ENCODE measurements at regions not wholly inside any gene's neighbourhood (a gene's known extent, or its start where the extent isn't known, plus 50 kb on each side); places are given as distances from the start of the nearest gene placed in this dataset.
A peak's percentile ranks its signal among the peaks of the same experiment; 100 is the strongest.
"Not testable (repeated sequence)": the region's sequence is repeated elsewhere in the genome, so short reads cannot be mapped to it uniquely, and the experiment has no call there.

- no peak for DNase-seq
These were observed 119.7 kb downstream of the DTL start for GRCh38 chr1:212155219-212155618.

GRCh38 chr1:212157252-212157651, 121.7 kb downstream of the DTL start:
- DNase-seq, result no peak

- no peak for DNase-seq
These were observed 123.6 kb downstream of the DTL start for GRCh38 chr1:212158912-212159796.

GRCh38 chr1:212161231-212161781, 123.9 kb upstream of the PPP2R5A start:
- peak in 1 of 3 donors; percentile 51 for DNase-seq

- peak in 2 of 3 donors; percentile 27 to 30 for DNase-seq
These were observed 122.6 kb upstream of the PPP2R5A start for GRCh38 chr1:212162635-212163034.

GRCh38 chr1:212164095-212164872, 120.9 kb upstream of the PPP2R5A start:
- DNase-seq, result no peak

- no peak for DNase-seq
These were observed 119.0 kb upstream of the PPP2R5A start for GRCh38 chr1:212166244-212166643.

- DNase-seq, result peak in 1 of 3 donors; percentile 23
These were observed 118.6 kb upstream of the PPP2R5A start for GRCh38 chr1:212166644-212167043.

GRCh38 chr1:212167098-212167497, 118.1 kb upstream of the PPP2R5A start:
- DNase-seq, result peak in 2 of 3 donors; percentile 34 to 40

- DNase-seq, result no peak
These were observed 111.6 kb upstream of the PPP2R5A start for GRCh38 chr1:212173567-212173966.

GRCh38 chr1:212174295-212174694, 110.9 kb upstream of the PPP2R5A start:
- DNase-seq, result not testable (repeated sequence)

GRCh38 chr1:212177542-212177941, 107.7 kb upstream of the PPP2R5A start:
- DNase-seq, result no peak

- DNase-seq, result peak in 1 of 3 donors; percentile 52
These were observed 106.4 kb upstream of the PPP2R5A start for GRCh38 chr1:212178851-212179250.

GRCh38 chr1:212179394-212180076, 105.7 kb upstream of the PPP2R5A start:
- DNase-seq, result peak in 1 of 3 donors; percentile 88

- DNase-seq, result no peak
These were observed 104.0 kb upstream of the PPP2R5A start for GRCh38 chr1:212181015-212181882.

- no peak for DNase-seq
These were observed 103.0 kb upstream of the PPP2R5A start for GRCh38 chr1:212182171-212182570.

GRCh38 chr1:212182579-212182978, 102.6 kb upstream of the PPP2R5A start:
- no peak for DNase-seq

GRCh38 chr1:212186427-212187207, 98.6 kb upstream of the PPP2R5A start:
- DNase-seq, result no peak

GRCh38 chr1:212188599-212189351, 96.4 kb upstream of the PPP2R5A start:
- no peak for DNase-seq

Measured in muscle of back (tissue), 3 donors.